T47D (cell line): ENCODE measurements at regions not wholly inside any gene's neighbourhood (a gene's known extent, or its start where the extent isn't known, plus 50 kb on each side); places are given as distances from the start of the nearest gene placed in this dataset.

ENCODE experiments used
- DNase-seq, 2 experiments: peaks; one replicate each; pipeline versions ENCODE4 v3.0.0 to v3.0.0-alpha.2; 2011 to 2012; ENCODE audit warnings: low read depth in 1 of 2, low spot score in 1 of 2
- JUND ChIP-seq: IDR thresholded peaks from 2 replicates; pipeline ENCODE4 v1.6.1; 2012; ENCODE audit warnings: low read depth
- in situ Hi-C: cut with HindIII; loops from 2 replicates; pipeline ENCODE4 v1.10.0; 2016; ENCODE audit warnings: low sequenced_read_pairs, low pct_unique_long_range_greater_than_20kb

DNA sequence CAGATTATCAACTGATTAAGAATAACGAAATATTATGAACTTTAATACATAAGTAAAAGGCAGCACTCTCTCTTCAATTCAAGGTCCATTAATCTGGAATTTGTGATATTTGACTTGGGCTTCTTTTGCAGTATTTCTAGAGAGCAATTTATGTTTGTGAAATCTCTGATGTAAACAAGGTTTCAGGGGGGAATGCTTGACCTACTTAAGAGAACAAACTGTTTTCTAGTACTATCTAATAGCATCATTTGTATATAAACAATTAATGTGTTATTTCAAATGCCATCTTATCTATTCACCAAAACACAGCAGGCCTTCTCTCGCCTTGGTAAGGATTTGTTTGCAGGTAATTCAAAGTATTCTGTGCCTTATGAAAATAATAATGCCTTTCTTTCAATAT, 103.6 kb upstream of the FST start:
- no peak for TF ChIP-seq JUND
- in situ Hi-C loops, result no loop called here
- no peak for DNase-seq

- no peak for TF ChIP-seq JUND
Observed at GRCh38 chr5:53378190-53378589, 102.2 kb upstream of the FST start.

GRCh38 chr5:53378590-53379247, 101.7 kb upstream of the FST start:
- DNase-seq, result no peak
- in situ Hi-C loops, result no loop called here
- no peak for TF ChIP-seq JUND

More at GRCh38 chr5:53378190-53378589, 102.2 kb upstream of the FST start:
- in situ Hi-C loops, result no loop called here
- DNase-seq, result no peak

DNA sequence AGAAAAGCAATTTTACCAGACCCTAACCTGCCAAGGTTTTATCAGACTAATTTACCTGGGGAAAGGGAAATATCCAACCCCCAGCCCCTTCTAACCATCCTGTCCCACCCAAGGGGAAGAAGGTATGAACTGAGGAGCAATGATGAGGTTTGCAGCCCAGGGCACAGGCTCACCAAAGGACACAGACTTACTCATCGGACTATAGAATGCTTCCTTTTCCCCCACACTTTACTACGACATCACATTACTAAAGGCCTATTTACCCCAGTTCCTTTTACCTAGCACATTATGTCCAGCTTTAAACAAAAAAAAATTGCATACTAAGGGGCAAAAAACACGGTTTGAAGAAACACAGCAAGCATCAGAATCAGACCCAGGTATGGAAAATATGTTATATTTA, 94.1 kb upstream of the FST start:
- no peak for DNase-seq
- in situ Hi-C loops, result no loop called here
- no peak for TF ChIP-seq JUND

DNA sequence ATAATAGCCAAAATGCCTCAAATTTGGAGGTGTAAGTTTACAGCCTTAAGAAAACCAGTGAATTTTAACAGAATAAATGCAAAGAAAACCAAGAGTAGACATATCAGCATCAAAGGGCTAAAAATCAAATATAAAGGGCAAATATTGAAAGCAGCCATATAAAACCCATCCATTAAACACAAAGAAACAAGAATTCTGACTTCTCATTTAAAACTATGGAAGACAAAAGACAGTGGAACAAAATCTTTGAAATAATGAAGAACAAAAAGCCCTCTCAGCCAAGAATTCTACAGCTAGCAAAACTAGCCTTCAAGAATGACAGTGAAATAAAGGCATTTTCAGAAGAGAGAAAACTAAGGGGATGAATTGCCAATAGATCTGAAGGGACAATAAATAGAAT, 91.3 kb upstream of the FST start:
- TF ChIP-seq JUND, result no peak
- in situ Hi-C loops, result no loop called here

GRCh38 chr5:53392073-53392472, 88.4 kb upstream of the FST start:
- no peak for TF ChIP-seq JUND
- in situ Hi-C loops, result no loop called here
- DNase-seq, result no peak

More for the DNA sequence above, 91.3 kb upstream of the FST start:
- no peak for DNase-seq

GRCh38 chr5:53394808-53395207, 85.6 kb upstream of the FST start:
- no peak for DNase-seq
- in situ Hi-C loops, result no loop called here
- no peak for TF ChIP-seq JUND

GRCh38 chr5:53397141-53397757, 83.2 kb upstream of the FST start:
- in situ Hi-C loops, result no loop called here
- no peak for DNase-seq
- no peak for TF ChIP-seq JUND

GRCh38 chr5:53397845-53398244, 82.6 kb upstream of the FST start:
- TF ChIP-seq JUND, result no peak
- DNase-seq, result no peak
- in situ Hi-C loops, result no loop called here

DNA sequence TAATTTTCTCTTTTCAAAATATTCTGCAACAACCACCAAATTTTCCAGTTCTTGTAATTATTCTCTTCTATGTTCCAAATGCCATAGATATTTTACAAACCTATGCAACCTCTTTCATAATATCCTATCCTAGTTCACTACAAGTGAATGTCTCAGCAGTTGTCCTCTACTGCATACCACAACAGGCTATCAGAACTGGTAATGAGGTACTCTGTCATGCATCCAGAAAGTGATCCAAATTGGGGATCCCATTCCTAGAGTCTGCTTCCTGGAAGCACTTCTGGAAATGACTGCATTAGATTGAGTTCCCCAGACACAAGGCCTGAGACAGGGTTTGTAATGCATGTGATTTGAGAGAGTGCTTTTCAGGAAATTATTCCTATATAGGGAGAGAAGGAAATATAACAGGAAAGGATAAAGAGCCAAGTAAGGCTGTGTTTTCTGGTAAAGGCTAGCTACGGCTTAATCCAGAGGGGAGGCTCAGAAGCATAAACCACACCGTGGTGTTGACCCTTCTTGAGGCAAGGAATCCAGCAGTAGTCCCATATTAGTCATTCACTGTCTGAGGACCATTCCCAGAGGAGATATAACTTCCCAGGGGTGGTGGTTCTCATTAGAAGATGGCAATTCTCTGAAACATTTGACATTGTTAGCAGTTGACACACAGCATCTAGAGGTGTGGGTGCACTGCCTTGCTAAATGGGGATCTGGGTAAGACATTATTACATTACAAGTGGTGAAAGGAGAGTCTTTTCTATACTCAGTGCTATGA, 80.3 kb upstream of the FST start:
- DNase-seq, result no peak
- in situ Hi-C loops, result no loop called here
- no peak for TF ChIP-seq JUND

DNA sequence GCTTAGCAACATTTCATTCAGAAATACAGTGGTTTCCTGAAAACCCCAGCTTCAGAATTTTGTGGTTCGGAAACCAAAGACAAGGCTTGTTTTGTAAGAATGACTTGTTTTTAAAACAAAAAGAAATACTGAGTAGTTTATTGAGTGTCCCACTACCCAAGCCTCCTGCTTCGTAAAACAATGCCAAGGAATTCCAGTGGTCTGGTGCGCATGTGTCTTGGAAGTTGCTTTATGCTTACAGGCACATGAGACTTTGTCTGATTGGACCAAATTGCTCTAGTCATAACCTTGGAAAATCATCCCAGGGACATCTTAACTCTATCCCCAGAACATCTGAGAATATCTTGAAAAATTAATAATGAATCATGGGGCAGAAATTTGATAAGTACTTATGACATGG, 77.1 kb upstream of the FST start:
- in situ Hi-C loops, result no loop called here
- TF ChIP-seq JUND, result no peak
- no peak for DNase-seq

DNA sequence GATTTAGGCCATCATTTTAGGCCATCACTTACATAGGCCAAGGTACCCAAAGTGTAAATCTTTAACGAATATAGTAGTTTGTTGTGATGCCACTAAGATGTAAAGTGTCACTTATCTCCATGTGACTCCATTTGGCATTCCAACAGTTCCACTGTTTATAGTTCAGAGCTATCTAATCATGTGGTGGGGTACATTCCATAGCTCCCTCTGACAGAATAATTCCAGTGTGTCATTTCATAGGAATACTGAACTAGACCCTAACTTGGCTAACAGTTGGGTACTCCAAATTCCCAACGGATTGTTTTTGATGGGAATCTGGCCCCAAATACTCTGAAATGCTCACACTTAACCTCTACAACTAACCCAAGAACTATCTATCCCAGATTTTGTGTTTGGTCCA, 76.7 kb upstream of the FST start:
- in situ Hi-C loops, result no loop called here
- no peak for DNase-seq
- no peak for TF ChIP-seq JUND

GRCh38 chr5:53405396-53405795, 75.0 kb upstream of the FST start:
- in situ Hi-C loops, result no loop called here
- TF ChIP-seq JUND, result no peak

More at GRCh38 chr5:53405396-53405795, 75.0 kb upstream of the FST start:
- no peak for DNase-seq
